Natural killer cell (primary cell): ENCODE measurements at regions not wholly inside any gene's neighbourhood (a gene's known extent, or its start where the extent isn't known, plus 50 kb on each side); places are given as distances from the start of the nearest gene placed in this dataset.
A peak's percentile ranks its signal among the peaks of the same experiment; 100 is the strongest.

Experiments
- ATAC-seq, 3 donors: fragments of 150-1000 bp in 2 of 3; fragments of 200-7000 bp in 1 of 3; cut with Tn5 transposase; 1 replicate in 1 of 3; 2 replicates in 2 of 3; pipeline ENCODE4 v1.10.0; 2021; ENCODE audit warnings: mild to moderate bottlenecking in 2 of 3, moderate library complexity in 2 of 3
- DNase-seq, 2 donors: peaks; one replicate each; pipeline versions ENCODE4 v3.0.0 to v3.0.0-alpha.2; 2013 to 2021; ENCODE audit warnings: mixed read lengths in 1 of 2
- H3K27ac ChIP-seq: one replicate; pipeline ENCODE4 v1.5.1; 2013; ENCODE audit warnings: mild to moderate bottlenecking, low read length
- H3K27me3 ChIP-seq: one replicate; pipeline ENCODE4 v1.6.1; 2013; ENCODE audit warnings: low read length; ENCODE audit not compliant: control insufficient read depth, insufficient read depth
- H3K36me3 ChIP-seq: one replicate; pipeline ENCODE4 v1.6.1; 2013; ENCODE audit warnings: low read length; ENCODE audit not compliant: control insufficient read depth, insufficient read depth
- H3K4me1 ChIP-seq: one replicate; pipeline ENCODE4 v1.6.1; 2013; ENCODE audit warnings: low read length; ENCODE audit not compliant: control insufficient read depth, insufficient read depth
- H3K4me3 ChIP-seq: one replicate; pipeline ENCODE4 v1.5.1; 2013; ENCODE audit warnings: low read length
- H3K9me3 ChIP-seq: one replicate; pipeline ENCODE4 v1.6.1; 2013; ENCODE audit warnings: low read length; ENCODE audit not compliant: control insufficient read depth, insufficient read depth
- H3K27ac Mint-ChIP-seq, 2 donors: one replicate each; pipeline ENCODE4 v1.8.0; 2022; ENCODE audit warnings: mild to moderate bottlenecking in 2 of 2, mixed read lengths in 2 of 2, moderate library complexity in 1 of 2
- H3K27me3 Mint-ChIP-seq, 2 donors: one replicate each; pipeline ENCODE4 v1.8.0; 2022; ENCODE audit warnings: low read depth in 2 of 2, mixed read lengths in 2 of 2
- H3K36me3 Mint-ChIP-seq: one replicate; pipeline ENCODE4 v1.8.0; 2022; ENCODE audit warnings: mixed read lengths
- H3K4me1 Mint-ChIP-seq, 2 donors: one replicate each; pipeline ENCODE4 v1.8.0; 2022; ENCODE audit warnings: mixed read lengths in 2 of 2
- H3K4me3 Mint-ChIP-seq: one replicate; pipeline ENCODE4 v1.8.0; 2022; ENCODE audit warnings: mild to moderate bottlenecking, moderate library complexity, mixed read lengths
- H3K9me3 Mint-ChIP-seq, 2 donors: one replicate each; pipeline ENCODE4 v1.8.0; 2022; ENCODE audit warnings: mixed read lengths in 2 of 2
- CTCF ChIP-seq: fragments of 200-600 bp; IDR thresholded peaks from one replicate; pipeline ENCODE4 v1.8.0; 2022; ENCODE audit warnings: antibody characterized with exemption
- WGBS: methylation state at CpG from one replicate; pipeline ENCODE4 v1.1.7; 2013; ENCODE audit warnings: missing lambda C conversion rate; ENCODE audit not compliant: insufficient coverage; 5-methylcytosine and 5-hydroxymethylcytosine counted together
- intact Hi-C: fragments of 100-400 bp; cut with micrococcal nuclease; formaldehyde crosslinking; loops from one replicate; pipeline ENCODE4 v1.14.2; 2022

- no peak overlapping the region for H3K27ac Mint-ChIP-seq
- no peaks in the 10 kb centered on the region for H3K9me3 Mint-ChIP-seq
- no peak for DNase-seq
Observed at GRCh38 chr12:5217936-5218335, 174.3 kb downstream of the KCNA5 start.

GRCh38 chr12:5220099-5220498 lies 176.4 kb downstream of the KCNA5 start:
- Histone ChIP-seq H3K36me3 (no peaks in the 10 kb centered on the region), H3K27me3 (no peaks in the 10 kb centered on the region), H3K27ac (no peak overlapping the region), H3K4me3 (no peak overlapping the region), H3K9me3 (no peaks in the 10 kb centered on the region), H3K4me1 (no peaks in the 10 kb centered on the region)
- 84% methylated on average over 3 of the region's 3 CpGs for WGBS
- ATAC-seq (no peak), DNase-seq (no peak)
- H3K36me3 Mint-ChIP-seq: no peaks in the 10 kb centered on the region
- H3K27ac Mint-ChIP-seq: no peak overlapping the region
- peaks cover 0 to 6% of the 10 kb centered on the region in 2 donors for H3K27me3 Mint-ChIP-seq
- TF ChIP-seq CTCF: no peak
- no peaks in the 10 kb centered on the region for H3K9me3 Mint-ChIP-seq
- intact Hi-C loops: no loop called here
- H3K4me1 Mint-ChIP-seq: peaks cover 0 to 9% of the 10 kb centered on the region in 2 donors
- no peak overlapping the region for H3K4me3 Mint-ChIP-seq

More at GRCh38 chr12:5217936-5218335, 174.3 kb downstream of the KCNA5 start:
- ATAC-seq: no peak
- Histone ChIP-seq H3K4me3 (no peak overlapping the region), H3K36me3 (no peaks in the 10 kb centered on the region), H3K27ac (no peak overlapping the region), H3K9me3 (no peaks in the 10 kb centered on the region), H3K4me1 (no peaks in the 10 kb centered on the region), H3K27me3 (no peaks in the 10 kb centered on the region)
- intact Hi-C loops: no loop called here
- H3K4me1 Mint-ChIP-seq: peaks cover 0 to 9% of the 10 kb centered on the region in 2 donors
- H3K4me3 Mint-ChIP-seq: no peak overlapping the region
- WGBS: 73% methylated on average over 6 of the region's 6 CpGs
- H3K27me3 Mint-ChIP-seq: peaks cover 0 to 6% of the 10 kb centered on the region in 2 donors
- TF ChIP-seq CTCF: no peak
- H3K36me3 Mint-ChIP-seq: no peaks in the 10 kb centered on the region

GRCh38 chr12:5220835-5221234 lies 177.2 kb downstream of the KCNA5 start:
- Histone ChIP-seq H3K4me3 (no peak overlapping the region), H3K36me3 (no peaks in the 10 kb centered on the region), H3K4me1 (no peaks in the 10 kb centered on the region), H3K27ac (no peak overlapping the region), H3K9me3 (no peaks in the 10 kb centered on the region), H3K27me3 (no peaks in the 10 kb centered on the region)
- WGBS: 27% methylated on average over 3 of the region's 3 CpGs
- TF ChIP-seq CTCF: no peak
- DNase-seq (peak in 1 of 2 donors; percentile 6), ATAC-seq (no peak)
- H3K36me3 Mint-ChIP-seq: no peaks in the 10 kb centered on the region
- H3K27ac Mint-ChIP-seq: no peak overlapping the region
- intact Hi-C loops: no loop called here
- H3K27me3 Mint-ChIP-seq: peaks cover 0 to 6% of the 10 kb centered on the region in 2 donors
- no peak overlapping the region for H3K4me3 Mint-ChIP-seq
- H3K4me1 Mint-ChIP-seq: peaks cover 0 to 9% of the 10 kb centered on the region in 2 donors
- H3K9me3 Mint-ChIP-seq: no peaks in the 10 kb centered on the region

GRCh38 chr12:5222011-5222461 lies 178.4 kb downstream of the KCNA5 start:
- Histone ChIP-seq H3K4me1 (no peaks in the 10 kb centered on the region), H3K9me3 (no peaks in the 10 kb centered on the region), H3K36me3 (no peaks in the 10 kb centered on the region), H3K4me3 (no peak overlapping the region), H3K27ac (no peak overlapping the region), H3K27me3 (no peaks in the 10 kb centered on the region)
- no peaks in the 10 kb centered on the region for H3K9me3 Mint-ChIP-seq
- DNase-seq (no peak), ATAC-seq (no peak)
- WGBS: 76% methylated on average over 2 of the region's 2 CpGs
- H3K4me3 Mint-ChIP-seq: no peak overlapping the region
- no peaks in the 10 kb centered on the region for H3K36me3 Mint-ChIP-seq
- no peak for TF ChIP-seq CTCF
- H3K27me3 Mint-ChIP-seq: peaks cover 0 to 6% of the 10 kb centered on the region in 2 donors
- H3K4me1 Mint-ChIP-seq: peaks cover 0 to 9% of the 10 kb centered on the region in 2 donors
- H3K27ac Mint-ChIP-seq: no peak overlapping the region
- intact Hi-C loops: no loop called here
